GM10248 (cell line): ENCODE measurements at regions not wholly inside any gene's neighbourhood (a gene's known extent, or its start where the extent isn't known, plus 50 kb on each side); places are given as distances from the start of the nearest gene placed in this dataset.

Experiments used
- CTCF ChIA-PET: fragments of 300-600 bp; sonication (Branson Sonifier 250); formaldehyde crosslinking; extraction: SDS; loops from one replicate; lab custom pipeline; 2021; ENCODE audit warnings: antibody characterized with exemption; lab: Yijun Ruan, JAX
- POLR2A ChIA-PET: fragments of 350-650 bp; sonication (Branson Sonifier 250); formaldehyde crosslinking; extraction: SDS; loops from one replicate; lab custom pipeline; 2020; ENCODE audit warnings: antibody characterized with exemption; lab: Yijun Ruan, JAX
- DNase-seq: peaks from one replicate; pipeline ENCODE4 v3.0.0; 2012; ENCODE audit errors: extremely low spot score
- CTCF ChIP-seq: IDR thresholded peaks from 2 replicates; pipeline ENCODE4 v1.5.1; 2012; ENCODE audit warnings: mild to moderate bottlenecking, low read depth; ENCODE audit errors: extremely low read depth, missing control alignments, control extremely low read depth

GRCh38 chr5:160906090-160906489 lies 54.1 kb upstream of the ATP10B start:
- CTCF ChIA-PET, result no interaction called here
- POLR2A ChIA-PET, result interaction anchor here (0.6 kb wide), 1 partner anchor 681 kb away, joined by 4 read pairs; no protein-coding TSS in a partner anchor
- TF ChIP-seq CTCF, result no peak
- DNase-seq, result no peak

GRCh38 chr5:160905285-160905684 lies 53.3 kb upstream of the ATP10B start:
- ChIA-PET CTCF (no interaction called here), POLR2A (no interaction called here)
- DNase-seq, result no peak

GRCh38 chr5:160904591-160904990 lies 52.6 kb upstream of the ATP10B start:
- no peak for DNase-seq
- CTCF ChIA-PET, result interaction anchor here (0.9 kb wide), 1 partner anchor 466 kb away, joined by 3 read pairs; no protein-coding TSS in a partner anchor
- POLR2A ChIA-PET, result no interaction called here
- TF ChIP-seq CTCF, result no peak

More at GRCh38 chr5:160905285-160905684, 53.3 kb upstream of the ATP10B start:
- no peak for TF ChIP-seq CTCF

GRCh38 chr5:160903551-160903950 lies 51.5 kb upstream of the ATP10B start:
- ChIA-PET CTCF (interaction anchor here (0.7 kb wide), 1 partner anchor 11 kb away, joined by 3 read pairs; no protein-coding TSS in a partner anchor), POLR2A (no interaction called here)
- no peak for TF ChIP-seq CTCF
- no peak for DNase-seq

GRCh38 chr5:160903076-160903475 lies 51.1 kb upstream of the ATP10B start:
- ChIA-PET POLR2A (no interaction called here), CTCF (no interaction called here)

More at GRCh38 chr5:160903076-160903475, 51.1 kb upstream of the ATP10B start:
- DNase-seq, result no peak
- TF ChIP-seq CTCF, result no peak
